SU-DHL-6 (cell line): ENCODE measurements at regions not wholly inside any gene's neighbourhood (a gene's known extent, or its start where the extent isn't known, plus 50 kb on each side); places are given as distances from the start of the nearest gene placed in this dataset.

Experiments
- H2AFZ ChIP-seq: fragments of 200-600 bp; sonication (generic); 2 replicates; pipeline ENCODE4 v1.6.1; 2014; ENCODE audit warnings: low read depth, mild to moderate bottlenecking, moderate library complexity, mixed read lengths, antibody characterized with exemption, low read length; ENCODE audit not compliant: severe bottlenecking
- H3F3A ChIP-seq: fragments of 200-600 bp; shearing (Covaris generic); 2 replicates; pipeline ENCODE4 v1.6.0; 2016; ENCODE audit warnings: antibody characterized with exemption, mild to moderate bottlenecking; ENCODE audit not compliant: insufficient read depth
- H3K27ac ChIP-seq: fragments of 200-600 bp; sonication (generic); 2 replicates; pipeline ENCODE4 v1.5.1; 2016; ENCODE audit warnings: low read depth, mild to moderate bottlenecking, low read length, moderate library complexity, mixed read lengths
- H3K27me3 ChIP-seq: fragments of 200-600 bp; sonication (generic), shearing (Covaris generic); 2 replicates; pipeline ENCODE4 v1.6.0; 2014; ENCODE audit warnings: mild to moderate bottlenecking, low read length
- H3K36me3 ChIP-seq: fragments of 200-600 bp; sonication (generic); 2 replicates; pipeline ENCODE4 v1.6.1; 2014; ENCODE audit warnings: mild to moderate bottlenecking, low read length, mixed read lengths
- H3K4me2 ChIP-seq: fragments of 300-600, 200-600 bp; shearing (Covaris generic), sonication (generic); 2 replicates; pipeline ENCODE4 v1.6.0; 2014; ENCODE audit warnings: low read length, low read depth, mild to moderate bottlenecking; ENCODE audit not compliant: poor library complexity, severe bottlenecking
- H3K4me3 ChIP-seq: fragments of 200-600 bp; sonication (generic); 2 replicates; pipeline ENCODE4 v1.5.1; 2014; ENCODE audit warnings: antibody characterized with exemption, low read length, mild to moderate bottlenecking, mixed read lengths; ENCODE audit not compliant: insufficient read depth, poor library complexity, severe bottlenecking
- H3K79me2 ChIP-seq: fragments of 200-600 bp; sonication (generic); 2 replicates; pipeline ENCODE4 v1.6.1; 2014; ENCODE audit warnings: mild to moderate bottlenecking, low read length, moderate library complexity; ENCODE audit not compliant: insufficient read depth
- H3K9ac ChIP-seq: fragments of 200-600 bp; sonication (generic); 2 replicates; pipeline ENCODE4 v1.7.0; 2014; ENCODE audit warnings: mild to moderate bottlenecking, low read length
- H3K9me2 ChIP-seq: fragments of 200-600 bp; sonication (generic); replicated peaks from 2 replicates; pipeline ENCODE4 v1.6.1; 2014; ENCODE audit warnings: low read length; ENCODE audit not compliant: insufficient read depth
- H3K9me3 ChIP-seq: fragments of 200-600 bp; sonication (generic); 2 replicates; pipeline ENCODE4 v1.6.1; 2014; ENCODE audit warnings: low read length, mixed read lengths; ENCODE audit not compliant: insufficient read depth
- H4K20me1 ChIP-seq: fragments of 200-600 bp; sonication (generic); 2 replicates; pipeline ENCODE4 v1.6.1; 2014; ENCODE audit warnings: low read depth, mild to moderate bottlenecking, antibody characterized with exemption, low read length, moderate library complexity, mixed read lengths
- EZH2phosphoT487 ChIP-seq: fragments of 200-600 bp; sonication (generic), shearing (Covaris generic); conservative IDR thresholded peaks from 2 replicates; pipeline ENCODE4 v1.6.1; 2018; ENCODE audit warnings: mild to moderate bottlenecking, antibody characterized with exemption, low read length, moderate library complexity, mixed read lengths
- TF ChIP-seq, protein P1 (sequence below): fragments of 200-600 bp; sonication (generic); IDR thresholded peaks from one replicate; pipeline ENCODE4 v1.5.1; 2017; ENCODE audit warnings: antibody characterized with exemption, mild to moderate bottlenecking, low read length, moderate library complexity; ENCODE audit not compliant: insufficient read depth, poor library complexity, severe bottlenecking

DNA sequence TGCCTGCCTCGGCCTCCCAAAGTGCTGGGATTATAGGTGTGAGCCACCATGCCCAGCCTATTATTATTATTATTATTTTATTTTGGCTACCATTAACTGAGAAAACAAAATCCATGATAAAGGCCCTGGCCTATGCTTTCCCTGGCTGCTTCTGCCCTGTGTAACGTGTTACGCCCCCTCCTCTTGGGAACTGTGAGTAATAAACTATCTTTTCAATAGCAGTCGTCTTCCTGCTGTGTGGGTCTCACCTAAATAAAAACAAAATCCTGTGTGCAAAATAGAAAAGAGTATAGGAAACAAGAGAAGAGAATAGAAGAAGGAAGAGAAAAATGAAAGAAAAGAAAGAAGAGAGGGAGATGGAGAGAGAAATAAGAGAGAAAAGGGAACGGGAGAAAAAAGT is 237.0 kb downstream of the MIAT start:
- Histone ChIP-seq H3K4me3 (no peak overlapping the region), H3K9me3 (no peaks in the 10 kb centered on the region), H4K20me1 (no peaks in the 10 kb centered on the region), H2AFZ (no peak overlapping the region), H3K36me3 (no peaks in the 10 kb centered on the region), H3K27ac (no peak overlapping the region), H3K9ac (no peak overlapping the region), H3K4me2 (no peak overlapping the region), H3F3A (no peaks in the 10 kb centered on the region), H3K79me2 (no peaks in the 10 kb centered on the region), H3K27me3 (no peaks in the 10 kb centered on the region), H3K9me2 (no peaks in the 10 kb centered on the region)
- no peak for TF ChIP-seq EZH2phosphoT487
- TF ChIP-seq, protein P1, sequence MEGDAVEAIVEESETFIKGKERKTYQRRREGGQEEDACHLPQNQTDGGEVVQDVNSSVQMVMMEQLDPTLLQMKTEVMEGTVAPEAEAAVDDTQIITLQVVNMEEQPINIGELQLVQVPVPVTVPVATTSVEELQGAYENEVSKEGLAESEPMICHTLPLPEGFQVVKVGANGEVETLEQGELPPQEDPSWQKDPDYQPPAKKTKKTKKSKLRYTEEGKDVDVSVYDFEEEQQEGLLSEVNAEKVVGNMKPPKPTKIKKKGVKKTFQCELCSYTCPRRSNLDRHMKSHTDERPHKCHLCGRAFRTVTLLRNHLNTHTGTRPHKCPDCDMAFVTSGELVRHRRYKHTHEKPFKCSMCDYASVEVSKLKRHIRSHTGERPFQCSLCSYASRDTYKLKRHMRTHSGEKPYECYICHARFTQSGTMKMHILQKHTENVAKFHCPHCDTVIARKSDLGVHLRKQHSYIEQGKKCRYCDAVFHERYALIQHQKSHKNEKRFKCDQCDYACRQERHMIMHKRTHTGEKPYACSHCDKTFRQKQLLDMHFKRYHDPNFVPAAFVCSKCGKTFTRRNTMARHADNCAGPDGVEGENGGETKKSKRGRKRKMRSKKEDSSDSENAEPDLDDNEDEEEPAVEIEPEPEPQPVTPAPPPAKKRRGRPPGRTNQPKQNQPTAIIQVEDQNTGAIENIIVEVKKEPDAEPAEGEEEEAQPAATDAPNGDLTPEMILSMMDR: no peak

DNA sequence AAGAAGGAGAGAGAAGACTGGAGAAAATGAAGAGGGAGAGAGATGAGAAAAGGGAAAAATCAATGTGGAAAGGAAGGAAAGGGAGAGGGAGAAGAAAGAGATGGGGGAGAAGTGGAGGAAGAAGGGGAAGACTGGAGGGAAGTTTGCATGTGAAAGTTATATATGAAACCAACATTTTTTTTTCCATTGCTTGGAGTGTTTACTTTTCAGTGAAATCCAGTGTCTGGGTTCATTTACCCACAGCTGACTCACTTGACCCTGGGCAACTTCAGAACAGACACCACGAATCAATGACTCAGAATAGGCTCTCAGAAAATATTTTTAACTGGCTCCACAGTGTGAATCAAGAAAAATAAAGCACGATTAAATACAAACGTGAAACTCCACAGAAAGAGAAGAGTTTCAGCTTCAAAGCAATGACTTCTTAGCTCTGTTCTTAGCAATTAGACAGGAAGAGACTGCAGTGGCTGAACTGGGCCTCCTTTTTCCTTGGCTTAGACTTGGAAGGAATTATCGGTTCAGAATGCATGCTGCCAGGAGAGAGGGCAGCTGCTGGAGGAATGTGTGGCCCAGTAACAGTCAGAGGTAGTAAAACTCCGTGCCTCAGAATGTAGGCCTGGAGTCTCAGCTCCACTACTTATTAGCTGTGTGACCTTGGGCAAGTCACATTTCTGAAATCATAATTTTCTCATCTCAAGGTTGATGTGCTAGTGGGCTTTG is 237.5 kb downstream of the MIAT start:
- Histone ChIP-seq H3K9me2 (no peaks in the 10 kb centered on the region), H3K4me3 (no peak overlapping the region), H3K9me3 (no peaks in the 10 kb centered on the region), H3K79me2 (no peaks in the 10 kb centered on the region), H3K27ac (no peak overlapping the region), H2AFZ (no peak overlapping the region), H3K4me2 (no peak overlapping the region), H3F3A (no peaks in the 10 kb centered on the region), H4K20me1 (no peaks in the 10 kb centered on the region), H3K27me3 (no peaks in the 10 kb centered on the region), H3K9ac (no peak overlapping the region), H3K36me3 (no peaks in the 10 kb centered on the region)
- TF ChIP-seq, protein P1: no peak
- TF ChIP-seq EZH2phosphoT487: no peak

DNA sequence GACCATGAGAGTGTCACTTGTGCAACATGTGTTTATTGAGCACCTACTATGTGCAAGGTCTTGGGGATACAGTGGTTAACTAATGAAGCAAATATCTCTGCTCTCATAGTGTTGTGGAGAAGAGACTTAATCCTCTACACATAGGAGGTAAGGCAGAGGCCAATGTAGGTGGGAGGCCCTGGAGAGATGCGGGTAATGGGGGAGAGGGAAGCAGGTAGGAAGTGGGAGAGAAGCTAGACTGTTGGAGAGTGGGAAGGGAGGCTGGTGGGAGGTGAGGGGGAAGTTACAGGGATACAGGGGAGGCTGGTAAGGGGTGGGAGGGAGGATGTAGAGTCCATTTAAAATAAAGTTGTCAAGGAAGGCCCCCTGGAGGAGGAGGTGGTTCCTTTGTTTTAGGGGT is 240.0 kb downstream of the MIAT start:
- Histone ChIP-seq H3K4me3 (no peak overlapping the region), H3K27me3 (no peaks in the 10 kb centered on the region), H3K79me2 (no peaks in the 10 kb centered on the region), H3F3A (no peaks in the 10 kb centered on the region), H3K9ac (no peak overlapping the region), H3K9me3 (no peaks in the 10 kb centered on the region), H3K36me3 (no peaks in the 10 kb centered on the region), H3K4me2 (no peak overlapping the region), H4K20me1 (no peaks in the 10 kb centered on the region), H2AFZ (no peak overlapping the region), H3K9me2 (no peaks in the 10 kb centered on the region), H3K27ac (no peak overlapping the region)
- TF ChIP-seq, protein P1: no peak
- TF ChIP-seq EZH2phosphoT487: no peak
